Common myeloid progenitor, CD34-positive (primary cell): ENCODE measurements at regions not wholly inside any gene's neighbourhood (a gene's known extent, or its start where the extent isn't known, plus 50 kb on each side); places are given as distances from the start of the nearest gene placed in this dataset.

Experiments
- CTCF ChIA-PET: fragments of 350-600 bp; sonication (Branson Sonifier 250); formaldehyde crosslinking; loops from one replicate; lab custom pipeline; 2021; ENCODE audit warnings: antibody characterized with exemption; lab: Charles Lee
- POLR2A ChIA-PET: fragments of 350-600 bp; sonication (Branson Sonifier 250); formaldehyde crosslinking; loops from one replicate; lab custom pipeline; 2021; ENCODE audit warnings: antibody characterized with exemption; lab: Charles Lee
- DNase-seq, 3 donors: peaks; one replicate each; pipeline versions ENCODE4 v3.0.0 to v3.0.0-alpha.2; 2013
- H3K27ac ChIP-seq, 2 experiments: 1 replicate in 1 of 2; 2 replicates in 1 of 2; pipeline ENCODE4 v1.7.0; 2013; ENCODE audit warnings: inconsistent platforms in 2 of 2, low read length in 2 of 2, mild to moderate bottlenecking in 2 of 2, low read depth in 1 of 2, moderate library complexity in 1 of 2; ENCODE audit not compliant: severe bottlenecking in 2 of 2, insufficient read depth in 1 of 2, poor library complexity in 1 of 2
- H3K27me3 ChIP-seq, 5 experiments: replicated peaks in 2 of 5; 1 replicate in 3 of 5; 2 replicates in 2 of 5; pipeline versions ENCODE4 v1.6.1 to v1.7.0; 2013; ENCODE audit warnings: low read length in 4 of 5, mild to moderate bottlenecking in 2 of 5, moderate library complexity in 2 of 5, inconsistent platforms in 1 of 5; ENCODE audit not compliant: insufficient read depth in 5 of 5, control insufficient read depth in 4 of 5
- H3K36me3 ChIP-seq, 4 experiments: 1 replicate in 2 of 4; 2 replicates in 2 of 4; pipeline versions ENCODE4 v1.6.1 to v1.7.0; 2013; ENCODE audit warnings: low read length in 3 of 4, control low read depth in 1 of 4, mild to moderate bottlenecking in 1 of 4; ENCODE audit not compliant: control insufficient read depth in 4 of 4, insufficient read depth in 4 of 4
- H3K4me1 ChIP-seq, 4 experiments: 1 replicate in 3 of 4; 2 replicates in 1 of 4; pipeline versions ENCODE4 v1.6.1 to v1.7.1; 2013; ENCODE audit warnings: low read length in 3 of 4, mild to moderate bottlenecking in 3 of 4, control low read depth in 1 of 4, inconsistent platforms in 1 of 4, moderate library complexity in 1 of 4; ENCODE audit not compliant: control insufficient read depth in 4 of 4, insufficient read depth in 4 of 4; ENCODE audit errors: control extremely low read depth in 1 of 4
- H3K4me3 ChIP-seq, 7 experiments: 1 replicate in 4 of 7; 2 replicates in 3 of 7; pipeline versions ENCODE4 v1.5.1 to v1.7.0; 2013; ENCODE audit warnings: mild to moderate bottlenecking in 7 of 7, low read length in 6 of 7, moderate library complexity in 6 of 7, inconsistent platforms in 2 of 7, low read depth in 2 of 7, control low read depth in 1 of 7; ENCODE audit not compliant: insufficient read depth in 4 of 7, control insufficient read depth in 1 of 7; ENCODE audit errors: extremely low read depth in 1 of 7
- H3K9me3 ChIP-seq, 5 experiments: 1 replicate in 4 of 5; 2 replicates in 1 of 5; pipeline versions ENCODE4 v1.6.1 to v1.7.1; 2013; ENCODE audit warnings: low read length in 4 of 5, mild to moderate bottlenecking in 2 of 5, inconsistent platforms in 1 of 5, low read depth in 1 of 5, moderate library complexity in 1 of 5; ENCODE audit not compliant: control insufficient read depth in 4 of 5, insufficient read depth in 2 of 5; ENCODE audit errors: control extremely low read depth in 1 of 5
- WGBS: methylation state at CpG from one replicate; pipeline ENCODE4 v1.1.5; 2013; ENCODE audit not compliant: insufficient coverage; 5-methylcytosine and 5-hydroxymethylcytosine counted together

- CTCF ChIA-PET: no interaction called here
- no peak overlapping the region for H3K27ac ChIP-seq
- 94% methylated on average over 2 of the region's 4 CpGs for WGBS
- no peaks in the 10 kb centered on the region for H3K9me3 ChIP-seq
- POLR2A ChIA-PET: no interaction called here
- H3K36me3 ChIP-seq: no peaks in the 10 kb centered on the region
- no peak overlapping the region for H3K4me3 ChIP-seq
- H3K4me1 ChIP-seq: no peaks in the 10 kb centered on the region
- H3K27me3 ChIP-seq: peaks cover 18 to 70% (median 30%) of the 10 kb centered on the region in 5 experiments
- no peak for DNase-seq
These were observed 859.4 kb upstream of the NR2F2 start for GRCh38 chr15:95470997-95471689.

GRCh38 chr15:95471690-95472086 lies 858.8 kb upstream of the NR2F2 start:
- Histone ChIP-seq H3K9me3 (no peaks in the 10 kb centered on the region), H3K27me3 (peaks cover 18 to 69% (median 30%) of the 10 kb centered on the region in 5 experiments), H3K36me3 (no peaks in the 10 kb centered on the region), H3K4me3 (no peak overlapping the region), H3K4me1 (no peaks in the 10 kb centered on the region), H3K27ac (no peak overlapping the region)
- CTCF ChIA-PET: no interaction called here
- DNase-seq: no peak
- 67% methylated on average over 1 of the region's 5 CpGs for WGBS
- POLR2A ChIA-PET: no interaction called here

GRCh38 chr15:95475067-95475466 lies 855.4 kb upstream of the NR2F2 start:
- no peaks in the 10 kb centered on the region for H3K4me1 ChIP-seq
- no peaks in the 10 kb centered on the region for H3K9me3 ChIP-seq
- ChIA-PET CTCF (no interaction called here), POLR2A (no interaction called here)
- H3K27me3 ChIP-seq: peaks cover 9 to 55% (median 23%) of the 10 kb centered on the region in 5 experiments
- no CpG with 5 or more reads among the region's 5 CpGs for WGBS
- no peak for DNase-seq
- H3K27ac ChIP-seq: no peak overlapping the region
- no peaks in the 10 kb centered on the region for H3K36me3 ChIP-seq
- H3K4me3 ChIP-seq: no peak overlapping the region

- H3K27me3 ChIP-seq: peaks cover 3 to 39% (median 11%) of the 10 kb centered on the region in 5 experiments
- 100% methylated on average over 2 of the region's 3 CpGs for WGBS
- H3K9me3 ChIP-seq: peaks cover 0 to 8% (median 0%) of the 10 kb centered on the region in 5 experiments
- ChIA-PET POLR2A (no interaction called here), CTCF (no interaction called here)
- H3K36me3 ChIP-seq: no peaks in the 10 kb centered on the region
- H3K4me3 ChIP-seq: no peak overlapping the region
- no peak for DNase-seq
- no peaks in the 10 kb centered on the region for H3K4me1 ChIP-seq
- H3K27ac ChIP-seq: no peak overlapping the region
These were observed 851.2 kb upstream of the NR2F2 start for GRCh38 chr15:95479308-95479707.

- no peaks in the 10 kb centered on the region for H3K36me3 ChIP-seq
- no peak for DNase-seq
- H3K9me3 ChIP-seq: peaks cover 0 to 12% (median 3%) of the 10 kb centered on the region in 5 experiments
- H3K27me3 ChIP-seq: peaks cover 0 to 12% (median 1%) of the 10 kb centered on the region in 5 experiments
- ChIA-PET CTCF (no interaction called here), POLR2A (no interaction called here)
- H3K4me1 ChIP-seq: no peaks in the 10 kb centered on the region
- no peak overlapping the region for H3K27ac ChIP-seq
- H3K4me3 ChIP-seq: no peak overlapping the region
These were observed 845.1 kb upstream of the NR2F2 start for GRCh38 chr15:95485367-95485766.

- 100% methylated on average over 1 of the region's 5 CpGs for WGBS
- CTCF ChIA-PET: no interaction called here
- POLR2A ChIA-PET: no interaction called here
These were observed 844.3 kb upstream of the NR2F2 start for GRCh38 chr15:95486224-95486623.

GRCh38 chr15:95489103-95489502 lies 841.4 kb upstream of the NR2F2 start:
- DNase-seq: no peak
- no peaks in the 10 kb centered on the region for H3K36me3 ChIP-seq
- 100% methylated on average over 3 of the region's 5 CpGs for WGBS
- peaks cover 0 to 10% (median 3%) of the 10 kb centered on the region in 5 experiments for H3K9me3 ChIP-seq
- H3K4me3 ChIP-seq: no peak overlapping the region
- peaks cover 0 to 17% (median 4%) of the 10 kb centered on the region in 5 experiments for H3K27me3 ChIP-seq
- POLR2A ChIA-PET: no interaction called here
- CTCF ChIA-PET: no interaction called here
- H3K4me1 ChIP-seq: no peaks in the 10 kb centered on the region
- no peak overlapping the region for H3K27ac ChIP-seq

More at GRCh38 chr15:95486224-95486623, 844.3 kb upstream of the NR2F2 start:
- Histone ChIP-seq H3K4me3 (no peak overlapping the region), H3K36me3 (no peaks in the 10 kb centered on the region), H3K4me1 (no peaks in the 10 kb centered on the region), H3K9me3 (peaks cover 0 to 12% (median 3%) of the 10 kb centered on the region in 5 experiments), H3K27me3 (peaks cover 0 to 11% (median 4%) of the 10 kb centered on the region in 5 experiments), H3K27ac (no peak overlapping the region)
- no peak for DNase-seq
